T-cell (primary cell): ENCODE measurements at regions not wholly inside any gene's neighbourhood (a gene's known extent, or its start where the extent isn't known, plus 50 kb on each side); places are given as distances from the start of the nearest gene placed in this dataset.

ENCODE experiments used
- ATAC-seq, 4 experiments: fragments of 200-7000 bp in 3 of 4; fragments of 150-1000 bp in 1 of 4; cut with Tn5 transposase; replicated peaks in 1 of 4; 1 replicate in 3 of 4; 2 replicates in 1 of 4; pipeline ENCODE4 v1.10.0; 2021; ENCODE audit warnings: moderate library complexity in 3 of 4, mild to moderate bottlenecking in 2 of 4, moderate number of reproducible peaks in 1 of 4
- CTCF ChIA-PET, 2 donors: fragments of 300-600 bp; sonication (Branson Sonifier 250); formaldehyde crosslinking; loops; one replicate each; lab custom pipeline; 2022; ENCODE audit warnings: antibody characterized with exemption in 2 of 2; lab: Charles Lee
- POLR2A ChIA-PET, 2 donors: fragments of 300-600 bp; sonication (Branson Sonifier 250); formaldehyde crosslinking; loops; one replicate each; lab custom pipeline; 2022; ENCODE audit warnings: antibody characterized with exemption in 2 of 2; lab: Charles Lee
- DNase-seq, 35 experiments: peaks; one replicate each; pipeline versions ENCODE4 v3.0.0 to v3.0.0-alpha.2; 2013 to 2023
- H3K27ac ChIP-seq: one replicate; pipeline ENCODE4 v1.5.1; 2013; ENCODE audit warnings: low read length
- H3K27me3 ChIP-seq, 2 experiments: replicated peaks in 1 of 2; 1 replicate in 1 of 2; 2 replicates in 1 of 2; pipeline versions ENCODE4 v1.6.1 to v1.7.0; 2013; ENCODE audit warnings: low read length in 1 of 2, mixed read lengths in 1 of 2; ENCODE audit not compliant: control insufficient read depth in 2 of 2, insufficient read depth in 2 of 2; ENCODE audit errors: extremely low read depth in 1 of 2
- H3K36me3 ChIP-seq, 2 donors: 1 replicate in 1 of 2; 2 replicates in 1 of 2; pipeline versions ENCODE4 v1.6.1 to v1.7.0; 2013; ENCODE audit warnings: low read length in 1 of 2; ENCODE audit not compliant: control insufficient read depth in 2 of 2, insufficient read depth in 1 of 2; ENCODE audit errors: extremely low read depth in 1 of 2
- H3K4me1 ChIP-seq, 2 experiments: 1 replicate in 1 of 2; 2 replicates in 1 of 2; pipeline versions ENCODE4 v1.6.1 to v1.7.0; 2013; ENCODE audit warnings: low read length in 2 of 2, mixed read lengths in 1 of 2; ENCODE audit not compliant: insufficient read depth in 2 of 2, control insufficient read depth in 1 of 2; ENCODE audit errors: extremely low read depth in 1 of 2
- H3K4me3 ChIP-seq, 2 donors: 1 replicate in 1 of 2; 2 replicates in 1 of 2; pipeline versions ENCODE4 v1.5.1 to v1.7.0; 2013; ENCODE audit warnings: mild to moderate bottlenecking in 2 of 2, low read length in 1 of 2, moderate library complexity in 1 of 2; ENCODE audit not compliant: control insufficient read depth in 1 of 2; ENCODE audit errors: extremely low read depth in 1 of 2
- H3K9me3 ChIP-seq: 2 replicates; pipeline ENCODE4 v1.7.0; 2013
- H3K27ac Mint-ChIP-seq, 2 donors: one replicate each; pipeline ENCODE4 v1.8.0; 2020 to 2021; ENCODE audit warnings: mild to moderate bottlenecking in 2 of 2, mixed read lengths in 2 of 2
- H3K27me3 Mint-ChIP-seq, 2 donors: one replicate each; pipeline ENCODE4 v1.8.0; 2021 to 2022; ENCODE audit warnings: mixed read lengths in 2 of 2
- H3K36me3 Mint-ChIP-seq: one replicate; pipeline ENCODE4 v1.8.0; 2021; ENCODE audit warnings: mixed read lengths
- H3K4me1 Mint-ChIP-seq, 3 donors: one replicate each; pipeline ENCODE4 v1.8.0; 2020 to 2022; ENCODE audit warnings: mixed read lengths in 3 of 3, mild to moderate bottlenecking in 1 of 3
- H3K4me3 Mint-ChIP-seq, 3 donors: one replicate each; pipeline ENCODE4 v1.8.0; 2020 to 2022; ENCODE audit warnings: mild to moderate bottlenecking in 3 of 3, mixed read lengths in 3 of 3, moderate library complexity in 3 of 3
- H3K9me3 Mint-ChIP-seq, 3 donors: one replicate each; pipeline ENCODE4 v1.8.0; 2020 to 2022; ENCODE audit warnings: mixed read lengths in 3 of 3
- WGBS: methylation state at CpG from one replicate; pipeline ENCODE4 v1.1.5; 2013; ENCODE audit warnings: missing lambda C conversion rate; ENCODE audit not compliant: insufficient coverage; 5-methylcytosine and 5-hydroxymethylcytosine counted together

- no peaks in the 10 kb centered on the region for H3K4me1 ChIP-seq
- CTCF ChIA-PET, result no interaction called here
- no peaks in the 10 kb centered on the region for H3K27me3 ChIP-seq
- no peaks in the 10 kb centered on the region for H3K27me3 Mint-ChIP-seq
- 97% methylated on average over 3 of the region's 3 CpGs for WGBS
- no peak overlapping the region for H3K27ac ChIP-seq
- no peaks in the 10 kb centered on the region for H3K9me3 ChIP-seq
- no peaks in the 10 kb centered on the region for H3K4me1 Mint-ChIP-seq
- H3K4me3 ChIP-seq, result no peak overlapping the region
- H3K36me3 Mint-ChIP-seq, result no peaks in the 10 kb centered on the region
- peaks cover 0 to 19% (median 0%) of the 10 kb centered on the region in 3 donors for H3K9me3 Mint-ChIP-seq
- DNase-seq (no peak), ATAC-seq (no peak)
- H3K27ac Mint-ChIP-seq, result no peak overlapping the region
- H3K36me3 ChIP-seq, result no peaks in the 10 kb centered on the region
- H3K4me3 Mint-ChIP-seq, result no peak overlapping the region
- POLR2A ChIA-PET, result no interaction called here
Measured at GRCh38 chr3:160088492-160089137, 100.0 kb downstream of the IL12A start.

DNA sequence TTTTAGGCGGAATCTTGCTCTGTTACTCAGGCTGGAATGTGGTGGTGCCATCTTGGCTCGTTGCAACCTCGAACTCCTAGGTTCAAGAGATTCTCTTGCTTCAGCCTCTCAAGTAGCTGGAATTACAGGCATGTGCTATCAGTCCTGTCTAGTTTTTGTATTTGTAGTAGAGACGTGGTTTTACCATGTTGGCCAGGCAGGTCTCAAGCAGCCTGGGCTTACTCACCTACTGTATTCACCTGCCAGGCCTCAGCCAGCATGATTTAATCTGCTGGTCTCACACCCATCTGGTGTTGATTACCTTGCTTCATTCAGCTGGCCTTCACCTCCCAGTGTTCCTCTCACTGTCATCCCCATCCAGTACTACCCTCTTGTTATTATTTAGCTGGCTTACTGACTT, 102.0 kb downstream of the IL12A start:
- POLR2A ChIA-PET, result no interaction called here
- peaks cover 0 to 13% (median 0%) of the 10 kb centered on the region in 3 donors for H3K9me3 Mint-ChIP-seq
- no peaks in the 10 kb centered on the region for H3K27me3 Mint-ChIP-seq
- DNase-seq (no peak), ATAC-seq (no peak)
- no peaks in the 10 kb centered on the region for H3K4me1 Mint-ChIP-seq
- no peak overlapping the region for H3K4me3 Mint-ChIP-seq
- Histone ChIP-seq H3K4me1 (no peaks in the 10 kb centered on the region), H3K4me3 (no peak overlapping the region), H3K27me3 (no peaks in the 10 kb centered on the region), H3K27ac (no peak overlapping the region), H3K9me3 (no peaks in the 10 kb centered on the region), H3K36me3 (no peaks in the 10 kb centered on the region)
- H3K36me3 Mint-ChIP-seq, result no peaks in the 10 kb centered on the region
- CTCF ChIA-PET, result no interaction called here
- no peak overlapping the region for H3K27ac Mint-ChIP-seq
- 100% methylated on average over 3 of the region's 4 CpGs for WGBS

DNA sequence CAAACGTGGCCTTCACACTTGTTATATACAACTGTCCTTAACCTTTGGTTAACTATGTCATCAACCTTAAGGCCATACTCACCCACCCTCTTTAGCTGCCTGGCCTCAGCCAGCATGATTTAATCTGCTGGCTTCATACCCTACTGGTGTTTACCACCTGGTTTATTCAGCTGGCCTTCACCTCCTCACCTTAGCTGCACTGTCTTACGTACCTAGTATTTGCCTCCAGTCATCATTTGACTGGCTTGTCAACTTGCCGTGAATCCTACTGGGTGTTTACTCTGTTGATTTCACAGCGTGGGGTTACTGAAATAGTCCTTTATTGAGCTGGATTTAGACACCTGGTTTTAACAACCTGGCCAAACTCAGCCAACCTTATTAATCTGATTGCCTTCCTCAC, 102.8 kb downstream of the IL12A start:
- H3K9me3 Mint-ChIP-seq, result peaks cover 0 to 10% (median 0%) of the 10 kb centered on the region in 3 donors
- WGBS, result 98% methylated on average over 3 of the region's 4 CpGs
- DNase-seq, result no peak
- H3K36me3 Mint-ChIP-seq, result no peaks in the 10 kb centered on the region
- H3K4me3 Mint-ChIP-seq, result no peak overlapping the region
- no peaks in the 10 kb centered on the region for H3K27me3 Mint-ChIP-seq
- H3K27ac ChIP-seq, result no peak overlapping the region
- H3K27ac Mint-ChIP-seq, result no peak overlapping the region
- ChIA-PET POLR2A (no interaction called here), CTCF (no interaction called here)
- no peak for ATAC-seq
- H3K9me3 ChIP-seq, result no peaks in the 10 kb centered on the region
- H3K4me1 Mint-ChIP-seq, result no peaks in the 10 kb centered on the region
- no peaks in the 10 kb centered on the region for H3K36me3 ChIP-seq
- no peak overlapping the region for H3K4me3 ChIP-seq
- no peaks in the 10 kb centered on the region for H3K27me3 ChIP-seq
- no peaks in the 10 kb centered on the region for H3K4me1 ChIP-seq

GRCh38 chr3:160092760-160093159, 104.1 kb downstream of the IL12A start:
- H3K9me3 Mint-ChIP-seq, result peaks cover 0 to 4% (median 0%) of the 10 kb centered on the region in 3 donors
- Histone ChIP-seq H3K27ac (no peak overlapping the region), H3K36me3 (no peaks in the 10 kb centered on the region), H3K9me3 (no peaks in the 10 kb centered on the region), H3K27me3 (no peaks in the 10 kb centered on the region), H3K4me1 (no peaks in the 10 kb centered on the region), H3K4me3 (no peak overlapping the region)
- no peaks in the 10 kb centered on the region for H3K4me1 Mint-ChIP-seq
- no peak for ATAC-seq
- H3K36me3 Mint-ChIP-seq, result no peaks in the 10 kb centered on the region
- WGBS, result 92% methylated on average over 4 of the region's 4 CpGs
- H3K27me3 Mint-ChIP-seq, result no peaks in the 10 kb centered on the region
- POLR2A ChIA-PET, result no interaction called here
- DNase-seq, result no peak
- no peak overlapping the region for H3K27ac Mint-ChIP-seq
- CTCF ChIA-PET, result no interaction called here
- H3K4me3 Mint-ChIP-seq, result no peak overlapping the region

DNA sequence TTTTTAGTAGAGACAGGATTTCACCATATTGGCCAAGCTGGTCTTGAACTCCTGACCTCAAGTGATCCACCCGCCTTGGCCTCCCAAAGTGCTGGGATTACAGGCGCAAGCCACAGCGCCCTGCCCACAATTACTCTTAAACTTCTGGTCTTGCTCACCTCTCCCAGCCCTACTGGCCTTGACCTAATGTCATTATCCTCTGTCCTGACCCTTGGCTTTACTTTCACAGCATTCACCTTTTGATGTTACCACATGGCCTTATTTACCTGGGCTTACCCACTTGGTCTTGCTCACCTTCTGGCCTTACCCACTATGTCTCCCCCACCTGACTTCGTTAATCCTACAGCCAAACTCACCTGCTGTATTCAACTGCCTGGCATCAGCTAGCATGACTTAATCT, 105.9 kb downstream of the IL12A start:
- no peak overlapping the region for H3K4me3 ChIP-seq
- DNase-seq (no peak), ATAC-seq (no peak)
- ChIA-PET CTCF (no interaction called here), POLR2A (no interaction called here)
- no peak overlapping the region for H3K27ac Mint-ChIP-seq
- H3K4me3 Mint-ChIP-seq, result no peak overlapping the region
- 93% methylated on average over 4 of the region's 4 CpGs for WGBS
- H3K27ac ChIP-seq, result no peak overlapping the region
- H3K36me3 ChIP-seq, result no peaks in the 10 kb centered on the region
- no peaks in the 10 kb centered on the region for H3K9me3 ChIP-seq
- H3K4me1 Mint-ChIP-seq, result no peaks in the 10 kb centered on the region
- H3K27me3 Mint-ChIP-seq, result no peaks in the 10 kb centered on the region
- H3K27me3 ChIP-seq, result peaks cover 0 to 1% of the 10 kb centered on the region in 2 experiments
- no peaks in the 10 kb centered on the region for H3K4me1 ChIP-seq
- no peaks in the 10 kb centered on the region for H3K36me3 Mint-ChIP-seq
- no peaks in the 10 kb centered on the region for H3K9me3 Mint-ChIP-seq

DNA sequence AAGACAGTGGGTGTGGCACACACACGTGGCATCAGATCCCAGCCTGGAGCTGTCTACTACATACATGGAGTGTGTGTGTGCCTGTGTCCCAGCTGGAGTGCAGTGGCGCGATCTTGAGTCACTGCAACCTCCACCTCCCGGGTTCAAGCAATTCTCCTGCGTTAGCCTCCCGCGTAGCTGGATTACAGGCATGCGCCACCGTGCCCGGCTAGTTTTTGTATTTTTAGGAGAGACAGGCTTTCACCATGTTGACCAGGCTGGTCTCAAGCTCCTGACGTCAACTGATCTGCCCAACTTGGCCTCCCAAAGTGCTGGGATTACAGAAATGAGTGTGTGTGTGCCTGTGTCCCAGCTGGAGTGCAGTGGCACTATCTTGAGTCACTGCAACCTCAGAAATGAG, 108.8 kb downstream of the IL12A start:
- Histone ChIP-seq H3K27ac (no peak overlapping the region), H3K9me3 (no peaks in the 10 kb centered on the region), H3K4me3 (no peak overlapping the region), H3K36me3 (no peaks in the 10 kb centered on the region), H3K27me3 (peaks cover 0 to 3% of the 10 kb centered on the region in 2 experiments), H3K4me1 (no peaks in the 10 kb centered on the region)
- DNase-seq (no peak), ATAC-seq (no peak)
- Mint-ChIP-seq H3K4me1 (no peaks in the 10 kb centered on the region), H3K27me3 (peaks cover 11 to 14% of the 10 kb centered on the region in 2 donors), H3K27ac (no peak overlapping the region), H3K4me3 (no peak overlapping the region), H3K9me3 (no peaks in the 10 kb centered on the region), H3K36me3 (no peaks in the 10 kb centered on the region)
- WGBS, result 97% methylated on average over 9 of the region's 11 CpGs
- POLR2A ChIA-PET, result no interaction called here
- CTCF ChIA-PET, result no interaction called here
